HepG2 (cell line): ENCODE measurements at regions not wholly inside any gene's neighbourhood (a gene's known extent, or its start where the extent isn't known, plus 50 kb on each side); places are given as distances from the start of the nearest gene placed in this dataset.

Source experiments
- ATAC-seq: fragments of 200-7000 bp; cut with Tn5 transposase; 3 replicates; pipeline ENCODE4 v1.9.1; 2020; ENCODE audit warnings: mild to moderate bottlenecking, moderate library complexity
- BruUV-seq: library from RNA; stranded (reverse); fragments of 400-500 nt; replicated peaks from 2 replicates; lab custom pipeline; 2021; lab: Mats Ljungman, UMichigan
- CTCF ChIA-PET: fragments of 300-600 bp; formaldehyde crosslinking; extraction: SDS; loops from one replicate; lab custom pipeline; 2021; ENCODE audit warnings: low total read pairs, inconsistent platforms, low intra/inter-chr PET ratio; lab: Yijun Ruan, JAX
- POLR2A ChIA-PET: fragments of 350-600 bp; sonication (Branson Sonifier 250); formaldehyde crosslinking; loops from one replicate; lab custom pipeline; 2020; ENCODE audit warnings: antibody characterized with exemption, inconsistent platforms; lab: Yijun Ruan, JAX
- DNase-seq: peaks from one replicate; pipeline ENCODE4 v3.0.0-alpha.2; 2015; ENCODE audit warnings: low spot score
- FAIRE-seq: peaks from 3 replicates; lab custom pipeline; 2011; peaks lifted over from hg19 to GRCh38; lab: Jason Lieb, UNC
- H2AFZ ChIP-seq: one replicate; pipeline ENCODE4 v1.6.1; 2011; ENCODE audit warnings: low read length, inconsistent platforms
- H3K27ac ChIP-seq: fragments of 300-600 bp; 3 replicates; pipeline ENCODE4 v1.8.0; 2011; ENCODE audit warnings: mixed run types, mild to moderate bottlenecking, mixed read lengths, low read length, inconsistent platforms; ENCODE audit not compliant: insufficient read depth; ENCODE audit errors: extremely low read length
- H3K27me3 ChIP-seq, 2 experiments: fragments of 200-600 bp in 1 of 2; 2 replicates in 1 of 2; 3 replicates in 1 of 2; pipeline versions ENCODE4 v1.6.0 to v1.8.0; 2011; ENCODE audit warnings: low read length in 2 of 2, mild to moderate bottlenecking in 2 of 2, moderate library complexity in 2 of 2, inconsistent platforms in 1 of 2; ENCODE audit not compliant: insufficient read depth in 2 of 2, control insufficient read depth in 1 of 2
- H3K36me3 ChIP-seq, 2 experiments: fragments of 200-600 bp in 1 of 2; replicated peaks in 1 of 2; 2 replicates in 1 of 2; 3 replicates in 1 of 2; pipeline versions ENCODE4 v1.5.1 to v1.8.0; 2011; ENCODE audit warnings: low read length in 2 of 2, inconsistent platforms in 1 of 2; ENCODE audit not compliant: insufficient read depth in 2 of 2, control insufficient read depth in 1 of 2
- H3K4me1 ChIP-seq: 2 replicates; pipeline ENCODE4 v1.5.1; 2012; ENCODE audit warnings: low read length, inconsistent platforms; ENCODE audit not compliant: insufficient read depth
- H3K4me2 ChIP-seq: 2 replicates; pipeline ENCODE4 v1.6.0; 2011; ENCODE audit warnings: low read depth, low read length, inconsistent platforms
- H3K4me3 ChIP-seq, 3 experiments: fragments of 200-600 bp in 1 of 3; sonication (generic), shearing (Covaris generic) in 1 of 3; replicated peaks in 1 of 3; 2 replicates each; pipeline ENCODE4 v1.5.1; 2011 to 2016; ENCODE audit warnings: low read length in 3 of 3, inconsistent platforms in 2 of 3, low read depth in 2 of 3, mild to moderate bottlenecking in 2 of 3, control low read depth in 1 of 3, mixed read lengths in 1 of 3; ENCODE audit not compliant: insufficient read depth in 1 of 3
- H3K79me2 ChIP-seq: one replicate; pipeline ENCODE4 v1.6.1; 2011; ENCODE audit warnings: low read length, inconsistent platforms; ENCODE audit not compliant: insufficient read depth
- H3K9ac ChIP-seq: 2 replicates; pipeline ENCODE4 v1.6.0; 2011; ENCODE audit warnings: mild to moderate bottlenecking, low read depth, low read length, inconsistent platforms; ENCODE audit not compliant: insufficient read depth
- H3K9me3 ChIP-seq: 2 replicates; pipeline ENCODE4 v1.5.1; 2012; ENCODE audit warnings: mild to moderate bottlenecking, low read length
- H4K20me1 ChIP-seq: 2 replicates; pipeline ENCODE4 v1.6.0; 2011; ENCODE audit warnings: inconsistent platforms, mild to moderate bottlenecking, low read length, moderate library complexity; ENCODE audit not compliant: insufficient read depth
- ARHGAP35 ChIP-seq: sonication (generic); formaldehyde crosslinking; IDR thresholded peaks from 2 replicates; pipeline ENCODE4 v1.9.0; 2022; ENCODE audit warnings: mild to moderate bottlenecking, inconsistent platforms, moderate library complexity, missing genetic modification reagents, borderline replicate concordance
- ESRRA ChIP-seq: sonication (generic); formaldehyde crosslinking; IDR thresholded peaks from 2 replicates; pipeline ENCODE4 v1.5.1; 2020; ENCODE audit warnings: mild to moderate bottlenecking, low read depth, missing genetic modification reagents
- GZF1 ChIP-seq: sonication (generic); formaldehyde crosslinking; IDR thresholded peaks from 2 replicates; pipeline ENCODE4 v1.5.1; 2020; ENCODE audit warnings: mild to moderate bottlenecking, missing genetic modification reagents
- TAF1 ChIP-seq: sonication (generic); formaldehyde crosslinking; IDR thresholded peaks from 2 replicates; pipeline ENCODE4 v1.4.0; 2020; ENCODE audit warnings: missing genetic modification reagents
- ZFX ChIP-seq: sonication (generic); formaldehyde crosslinking; IDR thresholded peaks from 2 replicates; pipeline ENCODE4 v1.4.0; 2020; ENCODE audit warnings: mild to moderate bottlenecking, low read depth, missing genetic modification reagents, moderate library complexity
- ZNF30 ChIP-seq: sonication (generic); formaldehyde crosslinking; IDR thresholded peaks from 2 replicates; pipeline ENCODE4 v1.5.0; 2020; ENCODE audit warnings: mild to moderate bottlenecking, missing genetic modification reagents
- ZNF329 ChIP-seq: sonication (generic); formaldehyde crosslinking; IDR thresholded peaks from 2 replicates; pipeline ENCODE4 v1.9.0; 2021; ENCODE audit warnings: low read depth, mild to moderate bottlenecking, missing genetic modification reagents
- ZSCAN20 ChIP-seq: sonication (generic); formaldehyde crosslinking; IDR thresholded peaks from 2 replicates; pipeline ENCODE4 v1.4.0; 2020; ENCODE audit warnings: missing genetic modification reagents, mild to moderate bottlenecking, borderline replicate concordance
- WGBS: methylation state at CpG from one replicate; pipeline ENCODE4 v1.1.6; 2017; ENCODE audit warnings: low lambda C conversion rate; 5-methylcytosine and 5-hydroxymethylcytosine counted together
- in situ Hi-C: cut with HindIII; loops from 2 replicates; pipeline ENCODE4 v1.10.0; 2017; ENCODE audit warnings: low pct_unique_long_range_greater_than_20kb; ENCODE audit not compliant: extremely low pct_ligation_motif_present
- intact Hi-C: fragments of 100-400 bp; cut with micrococcal nuclease; formaldehyde crosslinking; loops from one replicate; pipeline ENCODE4 v1.10.0; 2022; ENCODE audit not compliant: unreplicated experiment
- TF ChIP-seq, protein P1 (sequence below): sonication (generic); formaldehyde crosslinking; IDR thresholded peaks from 2 replicates; pipeline ENCODE4 v1.8.1; 2023; ENCODE audit warnings: mild to moderate bottlenecking, moderate library complexity, missing genetic modification reagents
- TF ChIP-seq, protein P2 (sequence below): sonication (generic); formaldehyde crosslinking; IDR thresholded peaks from 2 replicates; pipeline ENCODE4 v1.5.1; 2020; ENCODE audit warnings: mild to moderate bottlenecking, missing genetic modification reagents, borderline replicate concordance
- TF ChIP-seq, protein P3 (sequence below): sonication (generic); formaldehyde crosslinking; IDR thresholded peaks from 2 replicates; pipeline ENCODE4 v1.4.0; 2020; ENCODE audit warnings: missing genetic modification reagents
- TF ChIP-seq, protein P4 (sequence below): sonication (generic); formaldehyde crosslinking; IDR thresholded peaks from 2 replicates; pipeline ENCODE4 v1.5.1; 2020; ENCODE audit warnings: mild to moderate bottlenecking, missing genetic modification reagents, moderate library complexity

DNA sequence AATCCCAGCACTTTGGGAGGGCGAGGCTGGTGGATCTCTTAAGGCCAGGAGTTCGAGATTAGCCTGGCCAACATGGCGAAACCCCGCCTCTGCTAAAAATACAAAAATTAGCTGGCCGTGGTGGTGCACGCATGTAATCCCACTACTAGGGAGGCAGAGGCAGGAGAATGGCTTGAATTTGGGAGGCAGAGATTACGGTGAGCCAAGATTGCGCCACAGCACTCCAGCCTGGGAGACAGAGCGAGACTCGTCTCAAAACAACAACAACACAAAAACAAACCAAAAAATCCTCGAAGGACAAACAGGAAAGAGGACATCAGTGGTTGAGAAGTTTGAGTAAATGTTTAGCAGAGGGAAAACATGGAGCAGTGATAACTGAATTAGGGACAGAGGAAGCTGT lies 52.3 kb upstream of the FAM3C start:
- Histone ChIP-seq H3K4me1 (no peaks in the 10 kb centered on the region), H3K4me3 (no peak overlapping the region), H3K9ac (no peak overlapping the region), H3K9me3 (no peaks in the 10 kb centered on the region), H2AFZ (no peak overlapping the region), H3K4me2 (no peak overlapping the region), H3K27ac (no peak overlapping the region), H3K36me3 (no peaks in the 10 kb centered on the region), H3K27me3 (no peaks in the 10 kb centered on the region), H4K20me1 (no peaks in the 10 kb centered on the region), H3K79me2 (no peaks in the 10 kb centered on the region)
- no peak for FAIRE-seq
- ChIA-PET CTCF (no interaction called here), POLR2A (no interaction called here)
- DNase-seq, result no peak
- no peak for ATAC-seq
- no TSS peak for BruUV-seq
- no peak for TF ChIP-seq ZFX (CRISPR knock-in tag)
- TF ChIP-seq GZF1 (CRISPR knock-in tag), result no peak
- TF ChIP-seq ARHGAP35 (CRISPR knock-in tag), result no peak
- no peak for TF ChIP-seq ESRRA (CRISPR knock-in tag)
- no peak for TF ChIP-seq ZNF329 (CRISPR knock-in tag)
- TF ChIP-seq, protein P1, sequence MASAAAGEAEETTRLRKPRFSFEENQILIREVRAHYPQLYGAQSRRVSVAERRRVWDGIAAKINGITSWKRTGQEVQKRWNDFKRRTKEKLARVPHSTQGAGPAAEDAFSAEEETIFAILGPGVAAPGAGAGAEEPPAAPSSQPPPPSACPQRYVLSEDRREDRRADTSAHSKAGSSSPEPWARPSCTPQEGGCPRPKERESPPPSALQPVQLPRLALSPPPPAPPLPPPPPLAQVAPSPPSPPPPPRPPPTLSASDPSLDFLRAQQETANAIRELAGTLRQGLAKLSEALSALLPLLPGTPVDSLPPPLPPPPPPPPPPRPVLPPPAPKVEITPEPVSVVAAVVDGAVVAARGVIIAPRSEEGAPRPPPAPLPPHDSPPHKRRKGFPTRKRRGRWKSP (CRISPR knock-in tag), result no peak
- TF ChIP-seq ZNF30, result no peak
- TF ChIP-seq TAF1 (CRISPR knock-in tag), result no peak
- no peak for TF ChIP-seq ZSCAN20 (CRISPR knock-in tag)
- TF ChIP-seq, protein P2, sequence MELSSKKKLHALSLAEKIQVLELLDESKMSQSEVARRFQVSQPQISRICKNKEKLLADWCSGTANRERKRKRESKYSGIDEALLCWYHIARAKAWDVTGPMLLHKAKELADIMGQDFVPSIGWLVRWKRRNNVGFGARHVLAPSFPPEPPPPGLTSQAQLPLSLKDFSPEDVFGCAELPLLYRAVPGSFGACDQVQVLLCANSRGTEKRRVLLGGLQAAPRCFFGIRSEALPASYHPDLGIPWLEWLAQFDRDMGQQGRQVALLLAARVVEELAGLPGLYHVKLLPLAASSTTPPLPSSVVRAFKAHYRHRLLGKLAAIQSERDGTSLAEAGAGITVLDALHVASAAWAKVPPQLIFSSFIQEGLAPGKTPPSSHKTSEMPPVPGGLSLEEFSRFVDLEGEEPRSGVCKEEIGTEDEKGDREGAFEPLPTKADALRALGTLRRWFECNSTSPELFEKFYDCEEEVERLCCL (CRISPR knock-in tag), result no peak
- TF ChIP-seq, protein P3, sequence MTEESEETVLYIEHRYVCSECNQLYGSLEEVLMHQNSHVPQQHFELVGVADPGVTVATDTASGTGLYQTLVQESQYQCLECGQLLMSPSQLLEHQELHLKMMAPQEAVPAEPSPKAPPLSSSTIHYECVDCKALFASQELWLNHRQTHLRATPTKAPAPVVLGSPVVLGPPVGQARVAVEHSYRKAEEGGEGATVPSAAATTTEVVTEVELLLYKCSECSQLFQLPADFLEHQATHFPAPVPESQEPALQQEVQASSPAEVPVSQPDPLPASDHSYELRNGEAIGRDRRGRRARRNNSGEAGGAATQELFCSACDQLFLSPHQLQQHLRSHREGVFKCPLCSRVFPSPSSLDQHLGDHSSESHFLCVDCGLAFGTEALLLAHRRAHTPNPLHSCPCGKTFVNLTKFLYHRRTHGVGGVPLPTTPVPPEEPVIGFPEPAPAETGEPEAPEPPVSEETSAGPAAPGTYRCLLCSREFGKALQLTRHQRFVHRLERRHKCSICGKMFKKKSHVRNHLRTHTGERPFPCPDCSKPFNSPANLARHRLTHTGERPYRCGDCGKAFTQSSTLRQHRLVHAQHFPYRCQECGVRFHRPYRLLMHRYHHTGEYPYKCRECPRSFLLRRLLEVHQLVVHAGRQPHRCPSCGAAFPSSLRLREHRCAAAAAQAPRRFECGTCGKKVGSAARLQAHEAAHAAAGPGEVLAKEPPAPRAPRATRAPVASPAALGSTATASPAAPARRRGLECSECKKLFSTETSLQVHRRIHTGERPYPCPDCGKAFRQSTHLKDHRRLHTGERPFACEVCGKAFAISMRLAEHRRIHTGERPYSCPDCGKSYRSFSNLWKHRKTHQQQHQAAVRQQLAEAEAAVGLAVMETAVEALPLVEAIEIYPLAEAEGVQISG (CRISPR knock-in tag), result no peak
- TF ChIP-seq, protein P4, sequence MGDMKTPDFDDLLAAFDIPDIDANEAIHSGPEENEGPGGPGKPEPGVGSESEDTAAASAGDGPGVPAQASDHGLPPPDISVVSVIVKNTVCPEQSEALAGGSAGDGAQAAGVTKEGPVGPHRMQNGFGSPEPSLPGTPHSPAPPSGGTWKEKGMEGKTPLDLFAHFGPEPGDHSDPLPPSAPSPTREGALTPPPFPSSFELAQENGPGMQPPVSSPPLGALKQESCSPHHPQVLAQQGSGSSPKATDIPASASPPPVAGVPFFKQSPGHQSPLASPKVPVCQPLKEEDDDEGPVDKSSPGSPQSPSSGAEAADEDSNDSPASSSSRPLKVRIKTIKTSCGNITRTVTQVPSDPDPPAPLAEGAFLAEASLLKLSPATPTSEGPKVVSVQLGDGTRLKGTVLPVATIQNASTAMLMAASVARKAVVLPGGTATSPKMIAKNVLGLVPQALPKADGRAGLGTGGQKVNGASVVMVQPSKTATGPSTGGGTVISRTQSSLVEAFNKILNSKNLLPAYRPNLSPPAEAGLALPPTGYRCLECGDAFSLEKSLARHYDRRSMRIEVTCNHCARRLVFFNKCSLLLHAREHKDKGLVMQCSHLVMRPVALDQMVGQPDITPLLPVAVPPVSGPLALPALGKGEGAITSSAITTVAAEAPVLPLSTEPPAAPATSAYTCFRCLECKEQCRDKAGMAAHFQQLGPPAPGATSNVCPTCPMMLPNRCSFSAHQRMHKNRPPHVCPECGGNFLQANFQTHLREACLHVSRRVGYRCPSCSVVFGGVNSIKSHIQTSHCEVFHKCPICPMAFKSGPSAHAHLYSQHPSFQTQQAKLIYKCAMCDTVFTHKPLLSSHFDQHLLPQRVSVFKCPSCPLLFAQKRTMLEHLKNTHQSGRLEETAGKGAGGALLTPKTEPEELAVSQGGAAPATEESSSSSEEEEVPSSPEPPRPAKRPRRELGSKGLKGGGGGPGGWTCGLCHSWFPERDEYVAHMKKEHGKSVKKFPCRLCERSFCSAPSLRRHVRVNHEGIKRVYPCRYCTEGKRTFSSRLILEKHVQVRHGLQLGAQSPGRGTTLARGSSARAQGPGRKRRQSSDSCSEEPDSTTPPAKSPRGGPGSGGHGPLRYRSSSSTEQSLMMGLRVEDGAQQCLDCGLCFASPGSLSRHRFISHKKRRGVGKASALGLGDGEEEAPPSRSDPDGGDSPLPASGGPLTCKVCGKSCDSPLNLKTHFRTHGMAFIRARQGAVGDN (CRISPR knock-in tag), result no peak
- in situ Hi-C loops (no loop called here), intact Hi-C loops (no loop called here)
- 38% methylated on average over 11 of the region's 11 CpGs for WGBS
